Adrenal gland (tissue), 5 donors: ENCODE measurements at regions not wholly inside any gene's neighbourhood (a gene's known extent, or its start where the extent isn't known, plus 50 kb on each side); places are given as distances from the start of the nearest gene placed in this dataset.
"Not testable (repeated sequence)": the region's sequence is repeated elsewhere in the genome, so short reads cannot be mapped to it uniquely, and the experiment has no call there.

Experiments used
- POLR2A ChIP-seq, 2 donors: fragments of 450-650 bp; IDR thresholded peaks; one replicate each; pipeline ENCODE4 v1.6.1; 2017; ENCODE audit warnings: antibody characterized with exemption in 2 of 2, mild to moderate bottlenecking in 2 of 2, moderate library complexity in 1 of 2
- TF ChIP-seq, protein P1 (sequence below), 6 experiments: fragments of 450-650 bp in 4 of 6; fragments of 200-600 bp in 2 of 6; sonication (generic) in 1 of 6; IDR thresholded peaks; 1 replicate in 5 of 6; 2 replicates in 1 of 6; pipeline versions ENCODE4 v1.5.1 to v1.8.0; 2016 to 2021; ENCODE audit warnings: antibody characterized with exemption in 6 of 6, mild to moderate bottlenecking in 2 of 6, moderate library complexity in 1 of 6
- donor health status: DM: no; HTN: no; CAD: no.

DNA sequence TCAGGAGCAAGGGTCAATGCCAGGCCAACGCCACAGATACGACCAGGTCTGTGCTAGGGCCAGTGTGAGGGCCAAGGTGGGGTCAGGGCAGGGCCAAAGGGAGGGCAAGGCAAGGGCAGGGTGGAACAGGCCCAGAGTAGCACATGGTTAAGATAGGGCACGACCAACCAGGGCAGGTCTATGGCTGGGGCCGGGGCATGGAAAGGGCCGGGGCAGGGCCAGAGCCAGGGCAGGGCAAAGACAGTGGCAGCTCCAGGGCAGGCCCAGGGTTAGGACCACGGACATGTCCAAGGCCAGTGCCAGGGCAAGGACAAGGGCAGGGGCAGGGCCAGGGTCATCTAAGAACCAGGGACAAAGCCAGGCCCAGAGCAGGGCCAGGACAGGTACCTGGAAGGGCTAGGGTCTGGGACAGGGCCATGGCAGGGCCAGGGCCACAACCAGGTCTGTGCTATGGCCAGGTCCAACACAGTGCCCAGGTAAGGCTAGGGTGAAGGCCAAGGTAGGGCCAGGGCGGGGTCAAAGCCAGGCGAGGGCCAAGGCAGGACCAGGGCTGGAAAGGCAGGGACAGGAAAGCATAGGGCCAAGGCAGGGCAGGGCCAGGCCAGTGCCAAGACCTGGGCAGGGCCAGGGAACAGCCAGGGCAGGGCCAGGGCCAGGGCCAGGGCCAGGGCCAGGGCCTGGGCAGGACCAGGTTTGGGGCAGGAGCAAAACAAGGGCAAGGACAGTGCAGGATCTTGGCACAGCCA is 404.7 kb downstream of the ZNF33B start:
- TF ChIP-seq, protein P1, sequence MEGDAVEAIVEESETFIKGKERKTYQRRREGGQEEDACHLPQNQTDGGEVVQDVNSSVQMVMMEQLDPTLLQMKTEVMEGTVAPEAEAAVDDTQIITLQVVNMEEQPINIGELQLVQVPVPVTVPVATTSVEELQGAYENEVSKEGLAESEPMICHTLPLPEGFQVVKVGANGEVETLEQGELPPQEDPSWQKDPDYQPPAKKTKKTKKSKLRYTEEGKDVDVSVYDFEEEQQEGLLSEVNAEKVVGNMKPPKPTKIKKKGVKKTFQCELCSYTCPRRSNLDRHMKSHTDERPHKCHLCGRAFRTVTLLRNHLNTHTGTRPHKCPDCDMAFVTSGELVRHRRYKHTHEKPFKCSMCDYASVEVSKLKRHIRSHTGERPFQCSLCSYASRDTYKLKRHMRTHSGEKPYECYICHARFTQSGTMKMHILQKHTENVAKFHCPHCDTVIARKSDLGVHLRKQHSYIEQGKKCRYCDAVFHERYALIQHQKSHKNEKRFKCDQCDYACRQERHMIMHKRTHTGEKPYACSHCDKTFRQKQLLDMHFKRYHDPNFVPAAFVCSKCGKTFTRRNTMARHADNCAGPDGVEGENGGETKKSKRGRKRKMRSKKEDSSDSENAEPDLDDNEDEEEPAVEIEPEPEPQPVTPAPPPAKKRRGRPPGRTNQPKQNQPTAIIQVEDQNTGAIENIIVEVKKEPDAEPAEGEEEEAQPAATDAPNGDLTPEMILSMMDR (IDR thresholded peaks at IDR 0.05): not testable (repeated sequence)
- TF ChIP-seq POLR2A (IDR thresholded peaks at IDR 0.05): not testable (repeated sequence)
